B cell (primary cell): ENCODE measurements at regions not wholly inside any gene's neighbourhood (a gene's known extent, or its start where the extent isn't known, plus 50 kb on each side); places are given as distances from the start of the nearest gene placed in this dataset.

Experiments
- ATAC-seq: fragments of 200-7000 bp; cut with Tn5 transposase; one replicate; pipeline ENCODE4 v1.10.0; 2021; ENCODE audit warnings: low read depth, mild to moderate bottlenecking, moderate number of reproducible peaks, moderate library complexity
- CTCF ChIA-PET: fragments of 350-600 bp; sonication (Branson Sonifier 250); formaldehyde crosslinking; loops from one replicate; lab custom pipeline; 2021; ENCODE audit warnings: antibody characterized with exemption, inconsistent platforms; lab: Charles Lee
- POLR2A ChIA-PET: fragments of 350-600 bp; sonication (Branson Sonifier 250); formaldehyde crosslinking; loops from one replicate; lab custom pipeline; 2021; ENCODE audit warnings: antibody characterized with exemption; lab: Charles Lee
- DNase-seq: peaks from one replicate; pipeline ENCODE4 v3.0.0; 2013
- H2AFZ ChIP-seq: 2 replicates; pipeline ENCODE4 v1.6.1; 2012; ENCODE audit warnings: mild to moderate bottlenecking, low read depth, low read length; ENCODE audit not compliant: insufficient read depth, poor library complexity, severe bottlenecking
- H3K27ac ChIP-seq, 2 donors: 1 replicate in 1 of 2; 2 replicates in 1 of 2; pipeline ENCODE4 v1.5.1; 2012 to 2013; ENCODE audit warnings: low read length in 2 of 2, mild to moderate bottlenecking in 2 of 2, moderate library complexity in 1 of 2
- H3K27me3 ChIP-seq, 4 experiments: fragments of 200-600 bp in 1 of 4; sonication (generic) in 1 of 4; replicated peaks in 1 of 4; 1 replicate in 2 of 4; 2 replicates in 2 of 4; pipeline versions ENCODE4 v1.6.1 to v1.7.0; 2013 to 2016; ENCODE audit warnings: low read length in 3 of 4, mild to moderate bottlenecking in 2 of 4, mixed read lengths in 1 of 4, moderate library complexity in 1 of 4; ENCODE audit not compliant: insufficient read depth in 4 of 4, control insufficient read depth in 3 of 4; ENCODE audit errors: control extremely low read depth in 1 of 4
- H3K36me3 ChIP-seq, 2 experiments: replicated peaks in 1 of 2; 1 replicate in 1 of 2; 2 replicates in 1 of 2; pipeline versions ENCODE4 v1.6.1 to v1.7.1; 2013; ENCODE audit warnings: low read length in 1 of 2; ENCODE audit not compliant: insufficient read depth in 2 of 2, control insufficient read depth in 1 of 2; ENCODE audit errors: control extremely low read depth in 1 of 2, extremely low read depth in 1 of 2
- H3K4me1 ChIP-seq, 2 donors: fragments of 200-600 bp in 1 of 2; sonication (generic) in 1 of 2; 1 replicate in 1 of 2; 2 replicates in 1 of 2; pipeline versions ENCODE4 v1.5.1 to v1.6.1; 2013 to 2017; ENCODE audit warnings: low read length in 2 of 2; ENCODE audit not compliant: control insufficient read depth in 2 of 2, insufficient read depth in 2 of 2
- H3K4me2 ChIP-seq: replicated peaks from 2 replicates; pipeline ENCODE3; 2012; ENCODE audit warnings: mild to moderate bottlenecking, low read depth, low read length; ENCODE audit not compliant: poor library complexity, severe bottlenecking
- H3K4me3 ChIP-seq, 5 experiments: fragments of 200-600 bp in 1 of 5; sonication (generic) in 1 of 5; 1 replicate in 3 of 5; 2 replicates in 2 of 5; pipeline versions ENCODE4 v1.5.1 to v1.7.0; 2011 to 2016; ENCODE audit warnings: low read length in 4 of 5, mild to moderate bottlenecking in 4 of 5, low read depth in 2 of 5, control low read depth in 1 of 5, moderate library complexity in 1 of 5; ENCODE audit not compliant: insufficient read depth in 1 of 5; ENCODE audit errors: control extremely low read depth in 1 of 5, extremely low read depth in 1 of 5
- H3K79me2 ChIP-seq: fragments of 200-600 bp; sonication (generic); one replicate; pipeline ENCODE4 v1.6.0; 2016; ENCODE audit warnings: low read length; ENCODE audit not compliant: control insufficient read depth, insufficient read depth
- H3K9ac ChIP-seq: fragments of 200-600 bp; sonication (generic); 2 replicates; pipeline ENCODE4 v1.6.1; 2017; ENCODE audit warnings: mild to moderate bottlenecking, low read length, moderate library complexity
- H3K9me3 ChIP-seq, 3 donors: one replicate each; pipeline versions ENCODE4 v1.6.1 to v1.7.1; 2013; ENCODE audit warnings: low read length in 2 of 3; ENCODE audit not compliant: control insufficient read depth in 2 of 3, insufficient read depth in 1 of 3; ENCODE audit errors: control extremely low read depth in 1 of 3
- H4K20me1 ChIP-seq: 2 replicates; pipeline ENCODE4 v1.6.0; 2012; ENCODE audit warnings: mild to moderate bottlenecking, low read length; ENCODE audit not compliant: insufficient read depth, control insufficient read depth, poor library complexity, severe bottlenecking
- H3K27ac Mint-ChIP-seq: one replicate; pipeline ENCODE4 v1.8.0; 2021; ENCODE audit warnings: mixed read lengths
- H3K27me3 Mint-ChIP-seq: one replicate; pipeline ENCODE4 v1.8.0; 2021; ENCODE audit warnings: mixed read lengths
- H3K4me1 Mint-ChIP-seq: one replicate; pipeline ENCODE4 v1.8.0; 2021; ENCODE audit warnings: mixed read lengths
- H3K4me3 Mint-ChIP-seq: one replicate; pipeline ENCODE4 v1.8.0; 2021; ENCODE audit warnings: mixed read lengths
- H3K9me3 Mint-ChIP-seq: one replicate; pipeline ENCODE4 v1.8.0; 2022; ENCODE audit warnings: mixed read lengths; ENCODE audit not compliant: insufficient read depth
- EZH2 ChIP-seq: IDR thresholded peaks from 2 replicates; pipeline ENCODE4 v1.6.1; 2012; ENCODE audit warnings: borderline replicate concordance, low read depth, mild to moderate bottlenecking, moderate library complexity, low read length; ENCODE audit not compliant: insufficient read depth, poor library complexity, severe bottlenecking
- WGBS: methylation state at CpG from one replicate; pipeline ENCODE4 v1.1.5; 2013; ENCODE audit warnings: missing lambda C conversion rate; ENCODE audit not compliant: insufficient coverage; 5-methylcytosine and 5-hydroxymethylcytosine counted together
- intact Hi-C: fragments of 100-400 bp; cut with micrococcal nuclease; formaldehyde crosslinking; loops from one replicate; pipeline ENCODE4 v1.10.0; 2022
- TF ChIP-seq, protein P1 (sequence below): fragments of 200-600 bp; IDR thresholded peaks from one replicate; pipeline ENCODE4 v1.8.0; 2022; ENCODE audit warnings: antibody characterized with exemption, mild to moderate bottlenecking

DNA sequence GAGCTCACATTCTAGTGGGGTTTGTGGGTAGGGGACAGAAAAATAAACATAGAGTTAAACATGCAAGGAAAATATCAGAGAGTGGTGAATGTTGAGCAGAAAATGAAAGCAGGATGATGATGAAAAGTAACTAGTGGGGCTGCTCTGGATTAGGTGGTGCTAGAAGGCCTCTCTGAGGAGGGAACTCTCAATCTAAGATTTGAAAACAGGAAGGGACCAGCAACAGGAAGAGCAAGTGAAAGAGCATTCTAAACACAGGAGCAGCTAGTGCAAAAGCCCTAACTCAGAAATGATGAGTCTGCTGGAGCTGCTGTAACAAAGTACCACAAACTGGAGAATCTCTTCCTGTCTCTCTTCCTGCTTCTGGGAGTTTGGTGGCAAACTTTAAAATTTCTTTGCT lies 468.6 kb upstream of the AGTR1 start:
- ChIA-PET CTCF (no interaction called here), POLR2A (no interaction called here)
- Histone ChIP-seq H3K4me2 (no peak overlapping the region), H3K9me3 (no peaks in the 10 kb centered on the region), H3K9ac (no peak overlapping the region), H3K27me3 (no peaks in the 10 kb centered on the region), H2AFZ (no peak overlapping the region), H3K4me1 (no peaks in the 10 kb centered on the region), H4K20me1 (no peaks in the 10 kb centered on the region), H3K4me3 (no peak overlapping the region), H3K27ac (no peak overlapping the region), H3K79me2 (no peaks in the 10 kb centered on the region), H3K36me3 (no peaks in the 10 kb centered on the region)
- Mint-ChIP-seq H3K4me1 (no peaks in the 10 kb centered on the region), H3K27me3 (no peaks in the 10 kb centered on the region), H3K4me3 (no peak overlapping the region), H3K27ac (no peak overlapping the region), H3K9me3 (no peaks in the 10 kb centered on the region)
- no peak for ATAC-seq
- intact Hi-C loops = no loop called here
- TF ChIP-seq, protein P1, sequence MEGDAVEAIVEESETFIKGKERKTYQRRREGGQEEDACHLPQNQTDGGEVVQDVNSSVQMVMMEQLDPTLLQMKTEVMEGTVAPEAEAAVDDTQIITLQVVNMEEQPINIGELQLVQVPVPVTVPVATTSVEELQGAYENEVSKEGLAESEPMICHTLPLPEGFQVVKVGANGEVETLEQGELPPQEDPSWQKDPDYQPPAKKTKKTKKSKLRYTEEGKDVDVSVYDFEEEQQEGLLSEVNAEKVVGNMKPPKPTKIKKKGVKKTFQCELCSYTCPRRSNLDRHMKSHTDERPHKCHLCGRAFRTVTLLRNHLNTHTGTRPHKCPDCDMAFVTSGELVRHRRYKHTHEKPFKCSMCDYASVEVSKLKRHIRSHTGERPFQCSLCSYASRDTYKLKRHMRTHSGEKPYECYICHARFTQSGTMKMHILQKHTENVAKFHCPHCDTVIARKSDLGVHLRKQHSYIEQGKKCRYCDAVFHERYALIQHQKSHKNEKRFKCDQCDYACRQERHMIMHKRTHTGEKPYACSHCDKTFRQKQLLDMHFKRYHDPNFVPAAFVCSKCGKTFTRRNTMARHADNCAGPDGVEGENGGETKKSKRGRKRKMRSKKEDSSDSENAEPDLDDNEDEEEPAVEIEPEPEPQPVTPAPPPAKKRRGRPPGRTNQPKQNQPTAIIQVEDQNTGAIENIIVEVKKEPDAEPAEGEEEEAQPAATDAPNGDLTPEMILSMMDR = no peak
- TF ChIP-seq EZH2 = no peak
- DNase-seq = no peak

DNA sequence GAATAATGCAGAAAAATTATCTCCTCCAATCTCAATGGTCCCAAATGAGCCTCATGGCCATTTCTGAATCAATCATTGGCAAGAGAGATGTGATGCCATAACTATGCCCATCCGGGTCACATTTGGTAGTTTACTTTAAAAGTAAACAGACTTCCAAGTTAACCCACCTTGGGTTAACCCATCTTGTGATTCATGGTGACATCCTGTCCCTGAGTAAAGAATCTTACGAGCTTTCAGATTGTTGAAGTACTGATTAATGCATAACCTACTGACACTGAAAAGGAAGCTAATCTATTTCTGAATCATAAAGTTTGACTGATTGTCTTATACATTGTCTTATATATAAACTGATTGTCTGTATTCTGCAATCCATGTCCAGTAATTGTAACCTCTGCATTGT lies 467.2 kb upstream of the AGTR1 start:
- no peak overlapping the region for H3K4me3 ChIP-seq
- H3K27me3 ChIP-seq = no peaks in the 10 kb centered on the region
- Mint-ChIP-seq H3K27me3 (no peaks in the 10 kb centered on the region), H3K4me1 (no peaks in the 10 kb centered on the region), H3K4me3 (no peak overlapping the region), H3K9me3 (no peaks in the 10 kb centered on the region), H3K27ac (no peak overlapping the region)
- TF ChIP-seq, protein P1 = no peak
- no peak for TF ChIP-seq EZH2
- no peaks in the 10 kb centered on the region for H3K79me2 ChIP-seq
- WGBS = no CpG with 5 or more reads among the region's 2 CpGs
- no peaks in the 10 kb centered on the region for H3K9me3 ChIP-seq
- H3K4me2 ChIP-seq = no peak overlapping the region
- no peaks in the 10 kb centered on the region for H3K36me3 ChIP-seq
- CTCF ChIA-PET = no interaction called here
- H2AFZ ChIP-seq = no peak overlapping the region
- POLR2A ChIA-PET = no interaction called here
- H3K4me1 ChIP-seq = no peaks in the 10 kb centered on the region
- no peak for ATAC-seq
- no peak overlapping the region for H3K9ac ChIP-seq
- no peaks in the 10 kb centered on the region for H4K20me1 ChIP-seq
- H3K27ac ChIP-seq = no peak overlapping the region
- intact Hi-C loops = no loop called here
- DNase-seq = no peak
